ELF-1 (cell line): ENCODE measurements at regions not wholly inside any gene's neighbourhood (a gene's known extent, or its start where the extent isn't known, plus 50 kb on each side); places are given as distances from the start of the nearest gene placed in this dataset.

Source experiments
- DNase-seq: peaks from one replicate; pipeline ENCODE4 v3.0.0-alpha.2; 2016; ENCODE audit warnings: low read depth, low spot score

DNA sequence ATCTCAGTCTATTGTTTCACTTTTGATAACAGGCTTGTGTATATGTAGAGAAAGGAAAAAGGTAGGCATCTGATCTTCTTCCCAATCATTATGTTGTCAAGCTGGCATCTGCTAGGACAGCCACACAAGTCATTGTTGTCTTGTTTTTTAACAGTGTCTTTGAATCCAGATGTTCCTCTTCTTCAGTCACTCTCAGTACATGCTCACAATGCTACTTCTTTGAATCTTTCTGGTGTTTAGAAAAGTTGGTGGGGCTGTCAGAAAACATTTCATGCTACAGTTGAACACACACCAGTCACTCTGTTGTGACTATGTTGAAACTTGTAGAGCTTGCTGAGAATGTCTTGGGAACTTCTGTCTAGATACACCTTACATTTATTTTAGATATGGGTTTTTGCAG lies 1231.4 kb upstream of the MIR17HG start:
- DNase-seq: no peak

DNA sequence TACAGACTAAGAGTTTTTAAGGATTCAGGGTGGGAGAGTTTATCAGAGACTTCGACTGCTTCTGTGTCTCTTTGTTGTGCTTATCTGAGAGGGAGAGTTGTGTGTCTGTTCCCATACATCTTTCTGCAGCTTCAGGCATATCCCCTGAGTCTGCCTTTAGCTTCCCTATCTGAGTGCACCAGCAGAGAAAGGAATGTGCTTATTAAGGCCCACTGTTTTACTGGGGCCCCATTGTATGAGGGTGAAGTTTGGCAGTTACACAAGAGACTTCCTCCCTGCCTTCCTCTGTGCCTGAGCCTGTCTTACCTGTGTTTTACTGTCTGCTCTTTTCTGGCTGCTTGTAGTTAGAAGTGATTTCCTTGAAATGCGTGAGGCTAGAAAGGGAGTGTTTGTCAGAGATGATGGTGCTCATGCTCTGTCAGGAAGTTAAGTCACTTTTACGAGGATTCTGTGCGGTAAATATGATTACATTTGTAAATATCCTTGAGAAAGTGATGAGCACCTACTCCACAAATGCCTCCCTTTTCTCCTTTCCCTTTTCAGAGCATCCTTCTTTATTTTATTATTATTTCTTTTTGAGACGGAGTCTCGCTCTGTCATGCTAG lies 1228.9 kb upstream of the MIR17HG start:
- DNase-seq: peak; percentile 14

DNA sequence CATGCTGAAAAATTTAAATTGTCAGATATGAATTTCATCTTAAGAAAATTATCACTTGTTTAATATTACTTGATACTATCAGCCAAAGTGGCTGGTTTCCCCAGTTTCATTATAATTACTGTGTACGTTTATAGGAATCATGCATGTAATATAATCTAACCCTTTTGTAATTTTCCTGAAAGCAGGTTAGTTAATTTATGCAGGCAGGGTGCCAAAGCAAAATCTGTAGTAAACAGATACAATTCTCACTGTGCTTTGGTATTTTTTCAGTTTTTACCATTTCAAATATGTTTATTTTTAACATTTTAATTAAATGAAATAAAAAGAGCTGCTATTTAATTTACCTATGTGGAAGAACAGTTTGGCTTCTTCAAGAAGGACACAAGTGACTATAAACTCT lies 1227.5 kb upstream of the MIR17HG start:
- DNase-seq: no peak

DNA sequence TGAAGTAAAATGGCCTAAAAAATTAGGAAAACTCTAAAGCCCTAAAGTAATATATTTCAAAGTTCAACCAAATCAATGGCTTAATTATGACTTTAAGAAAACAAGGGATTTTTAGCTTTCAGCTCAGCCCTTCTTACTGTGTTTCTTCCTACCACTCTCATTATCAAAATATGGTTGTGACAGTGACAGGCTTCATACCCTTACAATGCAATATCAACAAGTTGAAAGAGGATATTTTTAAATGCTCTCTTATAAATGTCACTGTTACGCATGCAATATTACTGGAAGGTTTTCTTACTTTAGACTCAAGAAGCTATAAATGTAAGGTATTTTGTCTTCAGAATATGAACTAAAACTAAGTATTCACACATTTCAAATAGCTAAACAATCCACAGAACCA lies 1225.7 kb upstream of the MIR17HG start:
- DNase-seq: no peak

DNA sequence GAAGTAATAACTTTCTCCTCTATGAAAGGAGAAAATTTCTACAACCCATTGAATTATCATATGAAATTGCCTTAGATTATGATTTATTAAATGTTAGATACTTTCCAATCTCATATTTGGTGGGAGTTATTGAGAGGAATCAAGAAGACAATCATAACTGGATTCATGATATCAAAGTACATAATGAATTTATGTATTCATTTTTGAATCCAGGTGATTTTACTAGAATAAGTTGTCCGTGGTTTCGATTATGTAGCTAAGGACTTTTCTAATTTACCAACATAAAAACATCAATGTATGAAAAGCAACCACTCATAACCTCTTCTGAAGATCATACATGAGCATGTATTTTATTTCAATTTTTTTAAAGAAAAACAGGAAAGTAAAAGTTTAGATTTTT lies 1225.0 kb upstream of the MIR17HG start:
- DNase-seq: no peak

DNA sequence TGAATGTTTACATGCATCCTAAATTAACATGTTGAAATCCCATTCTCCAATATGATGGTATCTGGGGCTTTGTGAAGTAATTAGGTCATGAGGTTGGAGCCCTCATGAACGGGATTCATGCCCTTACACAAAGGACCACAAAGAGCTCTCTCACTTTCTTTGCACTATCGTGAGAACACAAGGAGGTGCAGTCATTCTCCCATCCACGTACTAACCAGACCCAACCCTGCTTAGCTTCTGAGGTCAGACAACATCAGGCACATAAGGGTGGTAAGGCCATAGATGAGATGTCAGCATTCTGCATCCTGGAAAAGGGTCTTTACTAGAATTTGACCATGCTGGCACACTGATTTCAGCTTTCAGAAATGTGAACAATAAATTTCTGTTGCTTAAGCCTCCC lies 1211.9 kb upstream of the MIR17HG start:
- DNase-seq: no peak

DNA sequence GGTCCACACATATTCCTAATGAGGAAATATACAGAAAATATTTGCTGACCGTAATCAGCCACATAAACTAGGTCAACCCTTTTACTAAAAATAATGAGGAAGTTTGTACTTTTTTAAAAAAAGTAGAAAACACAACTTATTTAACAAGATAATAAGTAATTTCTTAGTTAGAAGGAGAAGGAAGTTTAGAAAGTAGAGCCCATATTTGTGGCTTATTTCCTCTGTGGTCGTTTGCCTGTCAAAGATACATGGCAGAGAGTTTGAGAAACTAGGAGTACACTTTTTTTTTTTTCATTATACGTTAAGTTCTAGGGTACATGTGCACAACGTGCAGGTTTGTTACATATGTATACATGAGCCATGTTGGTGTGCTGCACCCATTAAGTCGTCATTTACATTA lies 1205.2 kb upstream of the MIR17HG start:
- no peak for DNase-seq

DNA sequence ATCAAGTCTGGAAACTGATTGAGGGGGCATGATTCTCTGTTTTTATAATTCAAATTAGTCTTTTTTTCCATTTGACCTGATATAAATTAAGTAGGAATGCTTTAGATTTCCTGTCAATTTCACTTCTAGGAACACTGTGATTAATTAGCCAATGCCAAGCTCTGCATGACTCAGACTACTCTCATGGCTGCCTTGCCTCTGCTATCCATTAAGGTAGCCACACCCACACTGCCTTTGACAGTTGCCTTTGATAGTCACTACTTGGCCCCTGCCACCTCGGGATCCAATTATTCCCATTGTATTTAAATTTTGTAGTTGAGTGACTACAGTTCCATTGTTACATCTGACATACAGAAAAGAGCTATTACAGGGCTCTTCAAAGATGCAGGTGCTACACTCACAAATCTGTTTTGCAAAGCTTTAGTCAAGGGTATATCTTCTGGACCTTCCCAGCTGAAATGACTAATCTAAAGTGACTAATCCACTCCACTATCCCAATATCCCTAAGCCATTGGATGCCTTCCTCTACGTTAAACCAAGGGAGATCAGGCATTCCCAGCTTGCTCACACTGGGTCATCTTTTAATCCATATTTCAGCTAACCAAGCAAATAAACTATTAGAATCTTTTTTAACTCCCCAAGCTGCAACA lies 1193.1 kb upstream of the MIR17HG start:
- no peak for DNase-seq

DNA sequence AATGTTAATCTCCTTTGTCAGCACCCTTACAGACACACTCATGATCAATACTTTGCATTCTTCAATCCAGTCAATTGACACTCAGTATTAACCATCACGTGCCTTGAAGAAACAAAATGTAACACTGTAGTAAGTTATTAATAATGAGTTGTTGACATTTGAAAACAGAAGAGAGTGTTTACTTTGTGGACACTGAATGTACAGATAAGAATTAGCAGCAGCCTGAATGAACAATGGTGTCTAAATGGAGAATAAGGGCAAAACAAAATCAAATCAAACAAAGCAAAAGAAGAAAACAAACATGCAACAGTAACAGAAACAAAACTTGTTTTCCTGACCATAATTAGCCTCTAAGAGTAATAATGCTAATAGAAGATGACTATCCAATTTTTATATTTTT lies 1191.1 kb upstream of the MIR17HG start:
- no peak for DNase-seq

DNA sequence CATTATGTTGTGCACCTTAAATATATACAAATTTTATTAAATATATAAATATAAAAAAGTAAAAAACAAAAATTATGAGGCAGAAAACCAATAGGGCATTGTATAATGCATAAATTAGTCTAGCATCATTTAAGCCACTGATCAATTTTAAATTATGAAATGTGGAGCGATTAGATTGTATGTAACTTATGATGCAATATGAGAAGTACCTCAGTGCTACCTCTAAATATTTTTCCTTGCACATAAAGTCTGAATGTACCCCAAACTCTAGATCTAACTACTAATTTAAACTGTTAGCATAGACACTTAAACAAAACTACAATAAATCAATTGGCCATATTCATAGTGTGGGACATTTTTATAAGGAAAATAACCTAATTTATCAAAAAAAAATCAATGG lies 1178.5 kb upstream of the MIR17HG start:
- DNase-seq: no peak

DNA sequence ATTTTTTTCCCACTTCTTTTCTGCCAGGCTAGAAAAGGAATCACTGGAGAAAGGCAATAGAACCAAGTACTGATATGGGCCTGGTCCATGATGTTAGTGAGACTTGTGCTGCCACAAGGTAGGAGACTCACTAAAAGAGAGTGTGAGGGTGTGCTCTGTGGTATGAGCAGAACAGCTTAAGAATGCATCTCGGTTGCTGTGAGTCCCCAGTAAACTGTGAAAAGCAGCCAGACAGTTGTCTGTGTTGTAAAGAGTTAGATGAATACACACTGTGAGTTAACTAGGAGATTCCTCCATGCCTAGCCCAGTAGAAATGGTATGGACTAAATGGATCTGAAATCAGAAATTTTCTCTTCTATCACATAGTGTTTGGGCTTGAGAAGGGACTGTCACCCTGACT lies 1177.3 kb upstream of the MIR17HG start:
- DNase-seq: no peak

DNA sequence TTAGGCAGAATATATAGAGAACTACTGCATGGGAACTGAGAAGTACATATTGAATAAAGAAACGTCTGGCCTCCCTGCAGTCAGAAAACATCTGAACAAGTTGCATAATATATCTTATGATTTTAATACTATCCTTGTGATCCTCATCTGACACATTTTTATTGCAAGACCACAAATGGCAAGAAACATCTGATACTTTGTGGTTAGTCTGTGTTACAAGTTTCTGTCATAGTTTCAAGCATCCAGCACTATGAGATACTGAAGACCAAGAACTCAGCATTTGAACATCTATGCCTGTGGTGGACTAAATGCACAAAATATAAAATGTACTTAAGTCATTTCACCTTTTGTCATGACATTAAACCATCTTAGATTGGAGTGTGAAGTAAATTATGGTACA lies 1175.8 kb upstream of the MIR17HG start:
- DNase-seq: no peak

DNA sequence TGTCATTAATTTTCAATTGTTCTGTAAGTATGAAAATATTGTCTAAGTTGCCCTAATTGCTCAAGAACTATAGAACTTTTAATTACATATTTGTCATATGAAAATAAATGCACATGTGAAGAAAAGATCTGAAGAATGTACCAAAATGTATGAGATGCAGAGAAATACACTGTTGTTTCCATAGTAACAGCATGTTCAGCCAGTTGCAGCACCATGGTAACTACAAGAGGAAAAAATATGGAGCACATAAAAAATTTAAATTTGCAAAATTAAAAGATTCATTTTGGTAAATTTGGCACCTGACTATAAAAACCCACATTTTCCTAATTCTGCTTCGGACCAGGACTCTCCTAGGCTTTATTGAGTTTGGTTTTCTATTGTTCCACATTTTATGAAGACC lies 1170.0 kb upstream of the MIR17HG start:
- no peak for DNase-seq

DNA sequence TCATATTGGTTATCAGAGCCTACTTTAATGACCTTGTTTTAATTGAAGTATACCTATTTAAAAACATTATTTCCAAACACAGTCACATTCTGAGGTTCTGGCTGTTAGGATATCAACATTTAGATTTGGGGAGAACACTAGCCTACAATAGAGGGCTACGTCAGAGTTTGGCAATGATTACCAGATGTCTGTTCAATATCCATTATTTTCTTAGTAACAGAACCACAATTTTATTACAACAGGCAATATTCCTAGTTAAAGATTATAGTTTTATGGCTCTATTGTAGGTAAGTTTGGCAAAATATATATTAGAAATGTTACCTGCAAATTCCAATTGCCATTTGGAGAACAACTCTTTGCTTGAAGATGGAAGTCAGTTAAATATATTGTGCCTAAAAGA lies 1163.1 kb upstream of the MIR17HG start:
- no peak for DNase-seq

DNA sequence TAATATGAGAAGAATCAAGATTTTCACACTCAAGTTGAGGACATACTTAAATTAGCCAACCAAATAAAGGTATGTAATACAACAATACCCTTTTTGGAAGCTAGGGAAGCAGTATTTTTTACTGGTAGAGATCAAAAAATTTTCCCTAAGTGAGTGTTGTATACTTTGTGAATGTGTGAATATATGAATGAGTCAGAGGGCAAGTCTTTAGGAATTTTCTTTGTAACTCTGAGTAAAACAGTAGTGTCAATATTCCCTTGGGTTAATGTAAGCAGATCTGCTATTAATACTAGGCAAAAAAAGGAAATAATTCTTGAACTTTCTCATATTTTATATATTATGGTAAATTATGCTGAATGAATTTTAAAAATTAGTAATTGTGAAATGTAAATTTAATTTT lies 1161.8 kb upstream of the MIR17HG start:
- DNase-seq: no peak

DNA sequence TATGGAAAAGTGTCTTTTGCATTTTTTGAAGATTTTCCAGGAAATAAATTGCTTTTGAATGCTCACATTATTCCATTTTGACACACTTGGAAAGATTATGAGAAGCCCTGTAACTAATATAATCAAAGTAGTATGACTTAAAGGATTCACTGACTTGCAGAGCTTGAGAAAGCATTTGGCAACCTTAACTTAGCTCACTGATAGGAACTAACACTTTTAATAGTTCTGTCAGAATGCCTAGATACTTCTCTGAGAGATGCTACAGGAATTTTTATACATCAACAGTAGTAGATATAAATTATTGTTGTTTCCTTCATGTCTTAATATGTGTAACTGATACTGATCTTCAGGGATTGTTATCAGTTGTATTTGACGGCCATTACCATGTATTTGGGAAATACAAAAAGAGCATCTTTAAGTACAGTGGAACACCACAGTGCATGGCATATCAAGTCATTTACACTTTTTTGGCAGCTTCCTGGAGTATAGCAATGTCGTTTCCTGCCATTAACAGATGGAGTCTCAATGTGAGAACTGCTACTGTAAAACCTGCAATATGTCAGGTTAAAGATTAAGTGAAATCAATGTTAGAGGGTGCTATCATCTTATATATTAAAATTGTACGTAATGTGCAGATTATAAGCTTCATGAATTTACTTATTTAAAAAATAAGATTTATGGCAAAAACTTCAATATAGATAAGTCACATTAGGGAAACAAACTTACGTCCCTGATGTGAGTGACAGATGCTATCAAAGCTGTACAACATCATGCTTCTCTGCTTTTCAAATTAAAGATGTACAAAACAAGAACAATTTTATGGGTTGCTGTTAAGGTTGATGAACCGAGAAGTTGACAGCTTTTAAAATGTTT lies 1159.8 kb upstream of the MIR17HG start:
- no peak for DNase-seq

DNA sequence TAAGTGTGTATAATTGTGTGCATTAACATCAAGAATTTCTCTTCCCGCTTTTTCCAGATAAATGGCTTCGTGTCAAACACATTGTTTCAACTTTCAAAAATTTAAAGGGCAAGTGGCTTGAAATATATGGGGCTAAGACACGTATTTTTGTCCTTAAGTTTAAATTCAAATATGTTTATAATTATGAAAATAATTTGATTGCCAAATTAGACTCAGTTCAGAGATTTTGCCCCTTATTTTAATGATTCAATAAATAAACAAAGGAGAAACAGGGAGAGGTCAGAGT lies 1159.2 kb upstream of the MIR17HG start:
- no peak for DNase-seq

DNA sequence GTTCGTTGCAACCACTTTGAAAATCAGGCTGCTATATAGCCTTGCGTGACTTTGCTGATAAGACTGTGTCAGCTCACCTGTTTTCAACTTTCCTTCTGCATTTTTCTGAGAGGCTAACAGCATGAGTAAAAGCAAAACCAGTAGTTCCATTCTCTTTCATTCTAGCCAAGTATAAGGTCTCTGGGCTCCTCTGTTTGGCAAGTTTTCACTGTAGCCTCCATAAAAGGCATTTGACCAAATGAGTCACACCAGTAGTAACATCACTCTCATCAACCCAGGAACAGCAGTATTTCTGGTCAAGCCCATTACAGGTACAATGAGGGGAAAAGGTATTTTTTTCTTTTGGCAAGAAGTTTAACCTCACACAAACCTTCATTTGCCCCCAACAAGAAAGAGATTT lies 1149.8 kb upstream of the MIR17HG start:
- no peak for DNase-seq

DNA sequence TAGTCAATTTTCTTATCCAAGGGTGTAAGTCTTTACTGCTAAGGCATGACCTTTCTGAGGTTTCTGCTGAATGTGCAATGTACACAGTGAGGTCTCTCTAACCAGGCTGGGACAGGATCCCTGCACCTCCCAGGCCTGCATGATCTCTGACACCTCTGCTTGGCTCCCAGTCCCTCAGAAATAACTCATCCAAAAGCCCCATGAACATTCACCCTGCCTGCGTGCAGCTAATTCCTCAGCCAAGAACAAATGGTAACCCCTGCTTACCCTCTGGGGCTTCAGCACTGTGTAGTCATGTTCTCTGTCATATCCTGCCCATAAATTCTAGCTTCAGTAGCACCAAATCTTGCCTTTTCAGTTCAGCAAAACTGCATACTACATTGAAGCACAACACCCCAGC lies 1146.3 kb upstream of the MIR17HG start:
- peak; percentile 4 for DNase-seq

DNA sequence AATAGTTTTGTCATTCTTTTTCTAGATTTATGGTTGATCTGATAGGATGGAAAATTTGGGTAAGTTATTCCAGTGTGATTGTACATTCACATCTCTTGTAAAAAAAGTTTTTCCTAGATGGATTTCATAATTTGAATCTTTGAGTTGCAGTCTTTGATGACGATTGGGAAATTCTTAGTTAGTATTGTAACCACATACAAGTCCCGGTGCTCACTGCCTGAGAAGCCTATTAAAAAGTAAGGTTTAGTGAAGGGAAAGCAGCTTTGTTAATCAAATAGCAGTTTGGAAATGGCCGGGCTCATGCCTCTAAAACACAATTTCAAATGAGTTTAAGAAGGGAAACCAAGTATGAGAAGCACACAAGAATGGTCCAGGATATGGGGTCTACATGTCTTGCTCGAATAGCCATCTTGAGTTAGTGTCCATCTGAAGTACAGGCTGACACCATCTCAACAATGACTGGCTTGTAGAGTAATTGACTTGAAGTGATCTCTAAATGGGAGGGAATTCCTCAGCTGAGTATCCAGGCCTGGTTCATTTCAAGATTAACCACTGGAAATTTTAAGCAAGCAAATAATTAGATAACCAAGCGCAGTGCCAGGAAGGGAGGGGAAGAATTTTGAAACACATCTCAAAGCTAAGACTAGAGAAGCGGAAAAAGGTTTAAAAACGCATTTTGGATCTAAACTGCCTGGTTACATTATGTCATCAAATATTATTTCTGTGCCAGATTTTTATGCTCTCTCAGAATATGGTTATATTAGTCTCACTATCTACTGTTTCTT lies 1145.6 kb upstream of the MIR17HG start:
- no peak for DNase-seq

DNA sequence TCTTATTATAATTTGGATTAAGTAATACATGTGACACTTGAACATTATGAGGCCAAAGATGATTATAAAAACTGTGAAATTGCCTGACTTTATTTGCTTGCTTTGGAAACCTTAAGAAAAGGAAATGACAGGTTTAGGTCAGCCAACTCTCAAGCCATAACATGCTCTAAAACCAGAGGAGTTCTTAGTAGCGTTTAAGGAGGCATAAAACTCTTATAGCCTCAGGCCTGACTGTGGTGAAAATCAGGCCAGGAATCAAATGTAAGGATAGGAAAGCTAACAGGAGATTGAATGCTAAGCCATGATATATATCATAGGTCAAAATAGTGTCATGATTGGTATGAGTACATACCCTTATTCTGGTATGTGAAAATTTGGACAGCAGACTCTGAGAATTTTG lies 1142.4 kb upstream of the MIR17HG start:
- DNase-seq: no peak

DNA sequence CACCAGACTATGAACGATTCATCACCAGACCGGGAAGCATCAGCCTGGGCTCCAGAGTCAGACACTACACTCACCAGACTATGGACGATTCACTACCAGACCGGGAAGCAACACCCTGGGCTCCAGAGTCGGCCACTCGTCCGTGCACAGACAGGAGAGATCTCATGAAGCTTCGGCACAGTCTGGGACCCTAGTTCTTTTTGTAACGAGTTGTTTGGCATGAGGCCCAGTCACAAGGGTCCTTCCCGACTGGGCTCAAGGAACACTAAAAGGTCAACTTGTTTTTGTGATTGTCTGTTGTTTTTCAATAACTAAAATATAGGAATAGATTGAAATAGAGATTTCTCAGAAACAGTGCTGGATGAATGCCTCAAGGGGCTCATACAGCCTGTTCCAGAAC lies 1141.6 kb upstream of the MIR17HG start:
- DNase-seq: no peak
